Peyer's patch (tissue), 4 donors: ENCODE measurements at regions not wholly inside any gene's neighbourhood (a gene's known extent, or its start where the extent isn't known, plus 50 kb on each side); places are given as distances from the start of the nearest gene placed in this dataset.

ENCODE experiments used
- CTCF ChIP-seq, 6 experiments: fragments of 450-650 bp in 4 of 6; fragments of 200-600 bp in 2 of 6; sonication (generic) in 1 of 6; IDR thresholded peaks; one replicate each; pipeline ENCODE4 v1.5.1; 2017 to 2019; ENCODE audit warnings: antibody characterized with exemption in 6 of 6, mild to moderate bottlenecking in 3 of 6, moderate library complexity in 1 of 6
- POLR2A ChIP-seq, 2 donors: fragments of 450-650 bp; IDR thresholded peaks; one replicate each; pipeline ENCODE4 v1.5.1; 2017; ENCODE audit warnings: antibody characterized with exemption in 2 of 2, mild to moderate bottlenecking in 2 of 2, moderate library complexity in 2 of 2

GRCh38 chr3:104596551-104596950, 770.2 kb upstream of the ALCAM start:
- TF ChIP-seq CTCF (IDR thresholded peaks at IDR 0.05) (peak in 4 of 6 experiments; percentile 35 to 46 (median 43)), POLR2A (IDR thresholded peaks at IDR 0.05) (no peak)
